ENCODE measurements at regions not wholly inside any gene's neighbourhood (a gene's known extent, or its start where the extent isn't known, plus 50 kb on each side); places are given as distances from the start of the nearest gene placed in this dataset.

GRCh38 chr2:7272210-7272609 lies 355.0 kb downstream of the RNF144A start (continued):
- TF ChIP-seq SP1 (IDR thresholded peaks at IDR 0.05; ENCODE audit: low read depth) (no peak), CEBPB (IDR thresholded peaks at IDR 0.05; ENCODE audit: low read depth) (no peak), POLR2AphosphoS5 (IDR thresholded peaks at IDR 0.05; ENCODE audit: low read depth, low read length) (no peak)

DNA sequence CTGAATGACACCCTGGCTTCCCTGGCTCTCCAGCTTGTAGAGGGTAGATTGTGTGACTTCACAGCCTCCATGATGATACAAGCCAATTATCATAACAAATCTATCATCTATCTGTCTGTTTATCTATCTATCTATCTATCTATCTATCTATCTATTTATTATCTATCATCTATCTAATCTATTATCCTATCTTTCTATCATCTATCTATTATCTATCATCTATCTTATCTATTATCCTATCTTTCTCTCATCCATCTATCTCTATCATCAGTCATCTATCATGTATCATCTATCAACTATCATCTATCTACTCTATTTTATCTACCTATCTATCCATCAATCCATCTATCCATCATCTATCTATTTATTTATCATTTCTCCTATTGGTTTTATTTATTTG lies 361.8 kb downstream of the RNF144A start:
- Histone ChIP-seq H3K4me3 (replicated peaks in 1 of 2; ENCODE audit: low read depth in 1 of 2, low read length in 2 of 2) (no peak overlapping the region), H3K9me2 (ENCODE audit: insufficient read depth) (no peaks in the 10 kb centered on the region), H3K27me3 (ENCODE audit: insufficient read depth, low read length) (peaks cover 24% of the 10 kb centered on the region; the same call in 1 of the 2 replicates), H2AFZ (ENCODE audit: low read depth, low read length, poor library complexity, severe bottlenecking) (no peak overlapping the region), H3K9ac (ENCODE audit: low read length) (no peak overlapping the region), H3K4me1 (ENCODE audit: control insufficient read depth in 1 of 2, insufficient read depth in 2 of 2, low read length in 2 of 2) (no peaks in the 10 kb centered on the region), H3K4me2 (ENCODE audit: low read length) (no peak overlapping the region), H4K20me1 (ENCODE audit: insufficient read depth) (no peaks in the 10 kb centered on the region), H3K79me2 (ENCODE audit: insufficient read depth, low read length) (no peaks in the 10 kb centered on the region), H3K36me3 (ENCODE audit: control insufficient read depth in 1 of 2, insufficient read depth in 2 of 2, low read length in 2 of 2) (no peaks in the 10 kb centered on the region), H3K9me3 (ENCODE audit: control insufficient read depth in 1 of 2, insufficient read depth in 1 of 2, low read depth in 1 of 2, low read length in 2 of 2) (no peaks in the 10 kb centered on the region), H3K27ac (ENCODE audit: low read depth, low read length) (no peak overlapping the region)
- DNase-seq (ENCODE audit: low read depth, low spot score) (no peak), ATAC-seq (no peak)
- intact Hi-C loops (cut with micrococcal nuclease) = no loop called here
- RAD21 ChIA-PET (ENCODE audit: low non-redundant PET in 1 of 2, low total read pairs in 2 of 2, uncharacterized antibody in 2 of 2, unreplicated experiment in 2 of 2) = no interaction called here
- TF ChIP-seq EGR1 (IDR thresholded peaks at IDR 0.05; ENCODE audit: low read depth) (no peak), RAD21 (IDR thresholded peaks at IDR 0.05; ENCODE audit: low read depth) (no peak), YY1 (IDR thresholded peaks at IDR 0.05; ENCODE audit: extremely low read depth, insufficient replicate concordance, low read depth, low read length) (no peak), TCF7L2 (IDR thresholded peaks at IDR 0.05; ENCODE audit: borderline replicate concordance, extremely low read depth, insufficient read depth, insufficient read length) (no peak), FOSL1 (IDR thresholded peaks at IDR 0.05; ENCODE audit: low read depth) (no peak), JUND (IDR thresholded peaks at IDR 0.05) (no peak), SIN3A (IDR thresholded peaks at IDR 0.05; ENCODE audit: low read depth) (no peak), POLR2A (IDR thresholded peaks at IDR 0.05; ENCODE audit: borderline replicate concordance, extremely low read depth, insufficient read depth, insufficient read length) (no peak), ZNF274 (IDR thresholded peaks at IDR 0.05; ENCODE audit: low read depth, low read length) (no peak), EZH2phosphoT487 (IDR thresholded peaks at IDR 0.05; ENCODE audit: borderline replicate concordance) (no peak), CEBPB (IDR thresholded peaks at IDR 0.05; ENCODE audit: low read depth) (no peak), CBX3 (IDR thresholded peaks at IDR 0.05; ENCODE audit: low read depth) (no peak), ZFX (IDR thresholded peaks at IDR 0.05) (no peak), ATF3 (IDR thresholded peaks at IDR 0.05) (no peak), EZH2 (IDR thresholded peaks at IDR 0.05) (no peak)
- TF ChIP-seq, protein P1, sequence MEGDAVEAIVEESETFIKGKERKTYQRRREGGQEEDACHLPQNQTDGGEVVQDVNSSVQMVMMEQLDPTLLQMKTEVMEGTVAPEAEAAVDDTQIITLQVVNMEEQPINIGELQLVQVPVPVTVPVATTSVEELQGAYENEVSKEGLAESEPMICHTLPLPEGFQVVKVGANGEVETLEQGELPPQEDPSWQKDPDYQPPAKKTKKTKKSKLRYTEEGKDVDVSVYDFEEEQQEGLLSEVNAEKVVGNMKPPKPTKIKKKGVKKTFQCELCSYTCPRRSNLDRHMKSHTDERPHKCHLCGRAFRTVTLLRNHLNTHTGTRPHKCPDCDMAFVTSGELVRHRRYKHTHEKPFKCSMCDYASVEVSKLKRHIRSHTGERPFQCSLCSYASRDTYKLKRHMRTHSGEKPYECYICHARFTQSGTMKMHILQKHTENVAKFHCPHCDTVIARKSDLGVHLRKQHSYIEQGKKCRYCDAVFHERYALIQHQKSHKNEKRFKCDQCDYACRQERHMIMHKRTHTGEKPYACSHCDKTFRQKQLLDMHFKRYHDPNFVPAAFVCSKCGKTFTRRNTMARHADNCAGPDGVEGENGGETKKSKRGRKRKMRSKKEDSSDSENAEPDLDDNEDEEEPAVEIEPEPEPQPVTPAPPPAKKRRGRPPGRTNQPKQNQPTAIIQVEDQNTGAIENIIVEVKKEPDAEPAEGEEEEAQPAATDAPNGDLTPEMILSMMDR (IDR thresholded peaks at IDR 0.05 in 2 of 3, conservative IDR thresholded peaks at IDR 0.05 in 1 of 3; ENCODE audit: borderline replicate concordance in 1 of 3, insufficient read depth in 1 of 3, low read depth in 2 of 3, low read length in 2 of 3) = no peak
- TF ChIP-seq, protein P2, sequence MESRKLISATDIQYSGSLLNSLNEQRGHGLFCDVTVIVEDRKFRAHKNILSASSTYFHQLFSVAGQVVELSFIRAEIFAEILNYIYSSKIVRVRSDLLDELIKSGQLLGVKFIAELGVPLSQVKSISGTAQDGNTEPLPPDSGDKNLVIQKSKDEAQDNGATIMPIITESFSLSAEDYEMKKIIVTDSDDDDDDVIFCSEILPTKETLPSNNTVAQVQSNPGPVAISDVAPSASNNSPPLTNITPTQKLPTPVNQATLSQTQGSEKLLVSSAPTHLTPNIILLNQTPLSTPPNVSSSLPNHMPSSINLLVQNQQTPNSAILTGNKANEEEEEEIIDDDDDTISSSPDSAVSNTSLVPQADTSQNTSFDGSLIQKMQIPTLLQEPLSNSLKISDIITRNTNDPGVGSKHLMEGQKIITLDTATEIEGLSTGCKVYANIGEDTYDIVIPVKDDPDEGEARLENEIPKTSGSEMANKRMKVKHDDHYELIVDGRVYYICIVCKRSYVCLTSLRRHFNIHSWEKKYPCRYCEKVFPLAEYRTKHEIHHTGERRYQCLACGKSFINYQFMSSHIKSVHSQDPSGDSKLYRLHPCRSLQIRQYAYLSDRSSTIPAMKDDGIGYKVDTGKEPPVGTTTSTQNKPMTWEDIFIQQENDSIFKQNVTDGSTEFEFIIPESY (IDR thresholded peaks at IDR 0.05; ENCODE audit: extremely low read depth, insufficient replicate concordance, low read length) = no peak
- TF ChIP-seq, protein P3, sequence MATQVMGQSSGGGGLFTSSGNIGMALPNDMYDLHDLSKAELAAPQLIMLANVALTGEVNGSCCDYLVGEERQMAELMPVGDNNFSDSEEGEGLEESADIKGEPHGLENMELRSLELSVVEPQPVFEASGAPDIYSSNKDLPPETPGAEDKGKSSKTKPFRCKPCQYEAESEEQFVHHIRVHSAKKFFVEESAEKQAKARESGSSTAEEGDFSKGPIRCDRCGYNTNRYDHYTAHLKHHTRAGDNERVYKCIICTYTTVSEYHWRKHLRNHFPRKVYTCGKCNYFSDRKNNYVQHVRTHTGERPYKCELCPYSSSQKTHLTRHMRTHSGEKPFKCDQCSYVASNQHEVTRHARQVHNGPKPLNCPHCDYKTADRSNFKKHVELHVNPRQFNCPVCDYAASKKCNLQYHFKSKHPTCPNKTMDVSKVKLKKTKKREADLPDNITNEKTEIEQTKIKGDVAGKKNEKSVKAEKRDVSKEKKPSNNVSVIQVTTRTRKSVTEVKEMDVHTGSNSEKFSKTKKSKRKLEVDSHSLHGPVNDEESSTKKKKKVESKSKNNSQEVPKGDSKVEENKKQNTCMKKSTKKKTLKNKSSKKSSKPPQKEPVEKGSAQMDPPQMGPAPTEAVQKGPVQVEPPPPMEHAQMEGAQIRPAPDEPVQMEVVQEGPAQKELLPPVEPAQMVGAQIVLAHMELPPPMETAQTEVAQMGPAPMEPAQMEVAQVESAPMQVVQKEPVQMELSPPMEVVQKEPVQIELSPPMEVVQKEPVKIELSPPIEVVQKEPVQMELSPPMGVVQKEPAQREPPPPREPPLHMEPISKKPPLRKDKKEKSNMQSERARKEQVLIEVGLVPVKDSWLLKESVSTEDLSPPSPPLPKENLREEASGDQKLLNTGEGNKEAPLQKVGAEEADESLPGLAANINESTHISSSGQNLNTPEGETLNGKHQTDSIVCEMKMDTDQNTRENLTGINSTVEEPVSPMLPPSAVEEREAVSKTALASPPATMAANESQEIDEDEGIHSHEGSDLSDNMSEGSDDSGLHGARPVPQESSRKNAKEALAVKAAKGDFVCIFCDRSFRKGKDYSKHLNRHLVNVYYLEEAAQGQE (IDR thresholded peaks at IDR 0.05; ENCODE audit: low read depth) = no peak
- CTCF ChIA-PET = no interaction called here
- BruUV-seq (replicated peaks) = no TSS peak
- POLR2A ChIA-PET = no interaction called here
